Eye (tissue), 1 donor: ENCODE measurements at regions not wholly inside any gene's neighbourhood (a gene's known extent, or its start where the extent isn't known, plus 50 kb on each side); places are given as distances from the start of the nearest gene placed in this dataset.
A peak's percentile ranks its signal among the peaks of the same experiment; 100 is the strongest.

Experiments
- DNase-seq: peaks from one replicate; pipeline ENCODE4 v3.0.0-alpha.2; 2015

- no peak for DNase-seq
These were observed 459.4 kb upstream of the GRIA1 start for GRCh38 chr5:153030755-153031725.

- no peak for DNase-seq
These were observed 451.0 kb upstream of the GRIA1 start for GRCh38 chr5:153039501-153039900.

GRCh38 chr5:153043886-153044285, 446.6 kb upstream of the GRIA1 start:
- DNase-seq = peak; percentile 6

GRCh38 chr5:153050496-153051179, 439.8 kb upstream of the GRIA1 start:
- no peak for DNase-seq

GRCh38 chr5:153066281-153066680, 424.2 kb upstream of the GRIA1 start:
- no peak for DNase-seq

- DNase-seq = no peak
These were observed 422.6 kb upstream of the GRIA1 start for GRCh38 chr5:153067869-153068268.

- no peak for DNase-seq
These were observed 411.1 kb upstream of the GRIA1 start for GRCh38 chr5:153079396-153079795.

GRCh38 chr5:153080940-153081339, 409.5 kb upstream of the GRIA1 start:
- peak; percentile 23 for DNase-seq

GRCh38 chr5:153081385-153081784, 409.1 kb upstream of the GRIA1 start:
- DNase-seq = no peak

- DNase-seq = no peak
These were observed 406.0 kb upstream of the GRIA1 start for GRCh38 chr5:153084511-153084910.

- DNase-seq = peak; percentile 53
These were observed 404.0 kb upstream of the GRIA1 start for GRCh38 chr5:153086486-153086885.

GRCh38 chr5:153088538-153088937, 401.9 kb upstream of the GRIA1 start:
- no peak for DNase-seq

- no peak for DNase-seq
These were observed 396.1 kb upstream of the GRIA1 start for GRCh38 chr5:153094333-153094732.

GRCh38 chr5:153096381-153096780, 394.1 kb upstream of the GRIA1 start:
- no peak for DNase-seq

GRCh38 chr5:153099328-153099727, 391.1 kb upstream of the GRIA1 start:
- DNase-seq = no peak

GRCh38 chr5:153101235-153102180, 389.0 kb upstream of the GRIA1 start:
- no peak for DNase-seq

- no peak for DNase-seq
These were observed 373.6 kb upstream of the GRIA1 start for GRCh38 chr5:153116916-153117315.

GRCh38 chr5:153118018-153118417, 372.5 kb upstream of the GRIA1 start:
- no peak for DNase-seq

- DNase-seq = no peak
These were observed 368.1 kb upstream of the GRIA1 start for GRCh38 chr5:153122403-153122802.

- no peak for DNase-seq
These were observed 360.2 kb upstream of the GRIA1 start for GRCh38 chr5:153130296-153130695.

- no peak for DNase-seq
These were observed 355.1 kb upstream of the GRIA1 start for GRCh38 chr5:153135411-153135810.

- DNase-seq = no peak
These were observed 353.4 kb upstream of the GRIA1 start for GRCh38 chr5:153136910-153137614.
